Hypothalamus (tissue), 51 donors: ENCODE measurements at regions not wholly inside any gene's neighbourhood (a gene's known extent, or its start where the extent isn't known, plus 50 kb on each side); places are given as distances from the start of the nearest gene placed in this dataset.

Experiments used
- DNase-seq, 51 donors: peaks; one replicate each; lab custom pipeline; 2025; lab: John Stamatoyannopoulos, UW

GRCh38 chr5:167587772-167588437 is 703.5 kb upstream of the WWC1 start:
- DNase-seq, result no peak

- DNase-seq, result no peak
These were observed 699.3 kb upstream of the WWC1 start for GRCh38 chr5:167592114-167592513.

- DNase-seq, result no peak
These were observed 698.0 kb upstream of the WWC1 start for GRCh38 chr5:167593329-167594060.

GRCh38 chr5:167594061-167594435 is 697.4 kb upstream of the WWC1 start:
- no peak for DNase-seq

- DNase-seq, result no peak
These were observed 696.7 kb upstream of the WWC1 start for GRCh38 chr5:167594750-167595149.

GRCh38 chr5:167595196-167595595 is 696.2 kb upstream of the WWC1 start:
- DNase-seq, result no peak

- no peak for DNase-seq
These were observed 693.3 kb upstream of the WWC1 start for GRCh38 chr5:167598166-167598565.

- no peak for DNase-seq
These were observed 689.4 kb upstream of the WWC1 start for GRCh38 chr5:167602067-167602466.

GRCh38 chr5:167603135-167603534 is 688.3 kb upstream of the WWC1 start:
- DNase-seq, result no peak

GRCh38 chr5:167608390-167609272 is 682.8 kb upstream of the WWC1 start:
- DNase-seq, result no peak

GRCh38 chr5:167614294-167615021 is 677.0 kb upstream of the WWC1 start:
- no peak for DNase-seq

- no peak for DNase-seq
These were observed 675.2 kb upstream of the WWC1 start for GRCh38 chr5:167616043-167616890.

- no peak for DNase-seq
These were observed 668.1 kb upstream of the WWC1 start for GRCh38 chr5:167623354-167623753.

- DNase-seq, result no peak
These were observed 667.4 kb upstream of the WWC1 start for GRCh38 chr5:167624053-167624452.

- DNase-seq, result no peak
These were observed 664.9 kb upstream of the WWC1 start for GRCh38 chr5:167626341-167627123.

- no peak for DNase-seq
These were observed 661.8 kb upstream of the WWC1 start for GRCh38 chr5:167629634-167630033.

- no peak for DNase-seq
These were observed 660.3 kb upstream of the WWC1 start for GRCh38 chr5:167631191-167631590.

GRCh38 chr5:167633114-167633513 is 658.3 kb upstream of the WWC1 start:
- DNase-seq, result no peak

- no peak for DNase-seq
These were observed 657.5 kb upstream of the WWC1 start for GRCh38 chr5:167633931-167634341.
